SHP77 treated with DMSO at 0.1 percent for 48 hours (cell line): ENCODE measurements at regions not wholly inside any gene's neighbourhood (a gene's known extent, or its start where the extent isn't known, plus 50 kb on each side); places are given as distances from the start of the nearest gene placed in this dataset.

Experiments
- DNase-seq: peaks from one replicate; lab custom pipeline; 2025; lab: John Stamatoyannopoulos, UW

DNA sequence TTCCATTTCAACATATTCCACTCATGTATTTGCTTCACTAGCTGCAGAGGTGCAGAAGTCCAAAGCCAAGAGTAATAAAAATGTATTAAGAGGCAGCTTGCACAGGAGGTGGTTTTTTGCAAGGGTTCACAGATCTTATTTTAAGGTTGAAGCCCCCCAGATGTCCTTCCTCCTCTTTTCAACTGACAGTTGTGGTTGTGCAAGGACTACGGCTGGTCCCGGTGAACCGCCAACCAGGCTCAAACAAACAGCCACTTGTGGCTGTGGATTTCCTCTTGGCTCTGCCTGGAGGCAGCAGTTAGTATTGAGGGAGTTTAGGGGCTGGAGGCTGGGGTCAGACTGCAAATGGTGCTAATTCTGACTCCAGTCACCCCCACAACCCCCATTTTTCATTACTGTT is 240.7 kb upstream of the TBC1D5 start:
- DNase-seq: no peak

GRCh38 chr3:17982211-17982880 is 239.9 kb upstream of the TBC1D5 start:
- no peak for DNase-seq

GRCh38 chr3:17980863-17981262 is 238.4 kb upstream of the TBC1D5 start:
- no peak for DNase-seq

GRCh38 chr3:17979911-17980310 is 237.5 kb upstream of the TBC1D5 start:
- DNase-seq: no peak

GRCh38 chr3:17979252-17979651 is 236.8 kb upstream of the TBC1D5 start:
- DNase-seq: no peak

DNA sequence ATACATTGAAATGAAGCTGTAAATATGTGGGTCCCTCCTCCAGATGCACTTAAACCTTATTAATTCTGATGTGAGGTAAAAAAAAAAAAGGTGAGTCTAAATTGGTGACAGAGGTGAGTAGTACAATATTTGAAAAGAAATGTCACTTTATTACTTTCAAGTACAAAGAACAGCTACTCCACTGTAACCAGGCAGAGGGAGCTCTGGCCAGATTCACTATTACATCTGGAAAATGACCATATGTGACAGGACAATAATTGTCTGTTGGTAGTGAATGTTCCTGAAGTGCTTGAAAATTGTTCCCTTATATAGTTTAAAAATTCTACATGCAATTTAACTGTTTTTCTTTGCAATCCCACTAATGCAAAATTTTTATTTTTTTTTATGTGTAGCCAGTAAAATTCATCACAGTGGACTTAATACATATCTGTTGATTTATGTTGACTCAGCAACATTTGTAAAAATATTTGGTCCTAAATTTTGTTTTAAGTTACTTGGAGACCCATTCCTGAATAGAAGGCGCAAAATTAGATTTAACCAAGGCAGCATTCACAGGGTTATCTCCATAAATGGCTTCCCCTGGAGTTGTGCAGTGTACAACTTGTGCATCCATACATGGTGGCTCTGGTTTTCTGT is 231.9 kb upstream of the TBC1D5 start:
- no peak for DNase-seq

DNA sequence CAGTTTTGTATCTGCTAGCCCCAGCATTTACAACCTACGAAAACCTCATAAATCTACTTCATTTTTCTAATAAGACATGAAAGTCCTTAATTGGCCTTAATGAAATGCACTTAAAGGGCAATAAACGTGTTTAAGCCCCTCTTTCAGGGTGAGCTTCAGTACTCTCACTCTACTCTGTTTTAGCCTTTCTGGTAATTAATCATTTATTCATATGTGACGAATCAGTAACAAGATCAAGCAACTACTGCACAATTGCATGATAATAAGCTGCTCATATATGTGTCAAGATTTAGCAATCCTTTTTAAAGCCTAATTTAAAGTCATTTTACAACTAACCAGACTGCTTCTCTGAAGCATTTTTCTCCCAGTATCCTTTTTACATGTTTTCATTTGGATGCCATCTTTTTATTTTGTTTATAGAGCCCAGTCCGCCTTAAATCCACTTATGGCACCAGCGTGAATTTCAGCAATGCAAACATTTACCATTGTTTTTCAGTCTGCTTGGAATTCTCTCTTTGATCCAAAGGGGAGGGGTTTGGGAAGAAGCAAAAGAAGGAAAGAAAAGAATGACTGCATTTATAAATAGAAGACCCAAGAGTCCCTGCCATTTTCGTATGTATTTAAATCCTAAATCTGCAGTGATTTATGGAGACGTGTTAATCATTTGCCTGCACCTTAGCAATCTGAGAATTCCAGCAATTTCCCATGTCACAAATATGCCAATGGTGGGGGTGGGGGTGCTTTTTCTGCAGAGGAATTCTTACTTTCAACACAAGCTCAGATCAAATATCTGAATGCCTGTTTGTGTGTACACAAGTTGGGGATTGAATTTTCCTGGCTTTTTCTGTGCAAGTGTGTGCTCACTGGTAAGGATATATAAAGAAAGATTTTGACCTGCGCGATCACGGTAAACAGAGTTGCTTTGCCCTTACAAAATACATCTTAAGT is 230.8 kb upstream of the TBC1D5 start:
- no peak for DNase-seq

DNA sequence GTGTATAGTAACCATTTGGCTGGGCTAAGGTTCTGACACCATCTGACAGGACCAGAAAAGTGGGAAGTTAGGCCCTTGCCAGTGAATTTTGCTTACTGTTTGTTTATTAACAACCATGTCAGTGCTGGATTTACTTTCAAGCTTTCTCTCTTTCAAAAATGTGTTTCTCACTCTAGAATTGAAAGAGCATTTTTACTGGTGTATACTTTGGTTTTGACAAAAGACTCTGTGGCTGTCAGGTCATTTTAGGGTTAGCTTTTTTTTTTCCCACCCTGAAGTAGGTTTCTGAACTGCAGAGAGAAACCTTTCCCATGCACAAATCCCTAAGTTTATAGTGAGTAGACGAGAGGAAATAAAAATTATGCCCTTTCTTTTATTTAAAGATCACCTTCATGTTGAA is 230.0 kb upstream of the TBC1D5 start:
- no peak for DNase-seq

DNA sequence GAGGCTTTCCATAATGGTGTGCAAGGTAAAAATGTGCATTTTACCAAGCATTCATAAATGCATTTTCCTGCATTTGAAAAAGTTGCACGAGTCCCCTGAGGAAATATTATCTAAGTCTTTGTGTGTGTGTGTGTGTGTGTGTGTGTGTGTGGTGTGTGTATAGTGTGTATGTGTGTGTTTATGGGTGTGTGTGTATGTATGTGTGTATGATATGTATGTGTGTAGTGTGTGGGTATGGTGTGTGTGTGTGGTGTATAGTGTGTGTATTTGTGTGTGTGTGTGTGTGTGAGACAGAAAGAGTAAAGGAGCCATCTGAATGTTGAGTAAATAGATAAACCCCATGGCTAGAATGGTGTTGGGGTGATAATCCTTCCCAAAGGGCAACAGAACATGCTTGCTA is 229.6 kb upstream of the TBC1D5 start:
- DNase-seq: no peak

DNA sequence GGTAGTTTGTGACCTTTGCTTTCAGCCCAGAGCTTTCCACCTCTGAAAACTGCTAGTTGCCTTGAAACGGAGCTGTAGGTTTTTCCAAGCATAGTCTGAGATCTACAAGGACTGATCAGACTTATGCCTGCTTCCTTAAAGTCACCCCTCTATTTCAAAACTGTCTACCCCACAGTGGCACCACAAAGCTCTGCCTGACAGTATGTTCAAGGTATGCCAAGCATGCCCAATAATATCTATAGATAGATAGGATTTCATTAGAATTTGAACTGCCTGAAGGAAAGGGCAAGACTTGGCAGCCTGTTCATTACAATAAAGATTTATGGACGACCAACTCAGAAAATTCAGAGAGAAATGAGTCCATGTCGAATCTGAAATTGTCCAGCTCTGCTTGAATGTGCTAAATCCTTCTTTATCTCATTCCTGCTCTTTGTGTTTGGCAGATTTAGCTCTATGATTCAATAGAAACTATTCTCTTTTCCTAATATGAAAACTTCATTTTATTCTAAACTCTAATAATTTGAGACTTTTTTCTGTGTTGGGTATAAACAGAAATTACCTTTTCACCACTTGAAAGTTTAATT is 227.6 kb upstream of the TBC1D5 start:
- no peak for DNase-seq

DNA sequence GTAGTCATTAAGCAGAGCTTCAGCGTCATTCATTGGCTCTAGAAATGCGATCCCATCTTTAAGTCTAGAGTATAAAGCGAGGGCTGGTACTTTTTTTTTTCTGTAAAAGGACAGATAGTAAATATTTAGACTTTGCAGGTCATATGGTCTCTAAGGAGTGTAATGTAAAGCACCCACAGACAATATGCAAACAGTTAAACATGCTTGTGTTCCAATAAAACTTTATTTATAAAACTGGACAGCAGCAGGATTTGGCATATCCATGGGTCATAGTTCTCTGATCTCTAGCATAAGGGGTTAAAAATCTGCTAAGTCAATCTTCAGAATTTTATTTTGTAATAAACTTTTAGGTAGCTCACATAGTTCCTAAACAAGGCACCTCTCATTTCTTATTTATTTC is 226.8 kb upstream of the TBC1D5 start:
- no peak for DNase-seq

DNA sequence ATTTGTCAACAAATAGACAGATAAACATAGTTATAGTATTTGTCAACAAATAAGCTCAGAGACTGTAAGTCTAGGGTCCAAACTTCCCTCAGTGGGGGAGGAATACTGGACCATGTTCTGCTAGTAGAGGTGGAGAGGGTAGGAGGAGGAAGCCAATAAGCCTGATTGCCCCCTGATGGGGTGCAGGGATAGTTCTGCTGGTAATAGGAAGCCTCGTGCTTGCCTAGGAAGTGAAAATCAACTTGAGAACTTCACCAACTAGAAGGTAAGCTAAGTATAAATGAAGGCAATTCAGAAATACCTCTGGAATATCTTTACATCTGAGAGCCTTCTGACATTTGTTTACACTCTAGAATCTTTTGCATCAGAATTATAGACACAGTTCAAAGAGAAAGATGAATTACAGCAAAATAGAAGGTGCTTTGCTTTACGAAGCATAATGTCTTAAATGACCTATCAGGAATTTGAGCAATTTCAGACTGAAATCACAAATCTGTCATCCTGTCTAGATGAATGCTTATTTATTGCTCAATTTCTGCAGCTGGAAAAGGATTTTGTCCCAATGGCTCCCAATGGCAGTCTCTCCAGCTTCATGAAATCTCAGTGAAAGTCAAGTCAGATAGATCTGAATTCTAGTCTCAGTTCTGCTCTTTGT is 225.6 kb upstream of the TBC1D5 start:
- DNase-seq: no peak

- no peak for DNase-seq
Observed at GRCh38 chr3:17967111-17967510, 224.7 kb upstream of the TBC1D5 start.

GRCh38 chr3:17965331-17965730 is 222.9 kb upstream of the TBC1D5 start:
- DNase-seq: no peak

DNA sequence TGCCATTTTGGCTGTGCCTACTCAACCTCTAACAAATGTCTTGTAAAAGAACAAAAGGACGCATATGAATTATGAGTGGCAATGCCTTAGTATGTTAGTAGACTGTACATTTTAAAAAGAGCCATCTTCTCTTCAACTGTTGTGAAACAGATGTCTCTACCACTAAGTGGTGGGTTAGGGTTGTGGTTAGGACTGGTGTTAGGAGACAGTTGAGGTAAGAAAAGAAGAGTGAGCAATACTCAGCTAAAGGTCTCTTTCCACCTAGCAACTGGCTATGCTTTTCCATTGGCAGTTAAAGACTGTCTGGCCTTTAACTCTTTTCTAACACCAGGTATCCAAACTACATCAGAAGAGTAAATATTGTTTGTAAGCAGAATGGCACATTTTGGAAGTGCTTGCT is 221.7 kb upstream of the TBC1D5 start:
- DNase-seq: no peak

GRCh38 chr3:17955411-17955810 is 213.0 kb upstream of the TBC1D5 start:
- no peak for DNase-seq

DNA sequence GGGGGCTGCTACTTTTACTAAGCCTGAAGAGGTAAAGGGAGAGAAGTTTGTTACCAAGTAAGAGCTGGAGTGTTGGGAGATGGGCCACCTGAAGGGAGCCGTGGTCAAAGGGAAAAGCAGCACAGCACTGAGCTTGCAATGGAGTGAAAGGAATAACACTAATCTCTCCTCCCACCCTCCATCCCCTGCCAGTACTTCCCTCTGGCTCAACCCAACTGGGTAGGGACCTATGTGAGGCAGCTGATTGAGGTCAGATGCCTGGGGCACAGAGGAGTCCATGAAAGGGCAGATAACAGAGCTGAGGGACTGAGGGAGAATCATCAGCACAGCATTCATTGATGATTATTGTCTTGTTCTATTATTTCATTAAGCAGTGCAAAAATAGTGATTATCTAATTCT is 212.4 kb upstream of the TBC1D5 start:
- no peak for DNase-seq

DNA sequence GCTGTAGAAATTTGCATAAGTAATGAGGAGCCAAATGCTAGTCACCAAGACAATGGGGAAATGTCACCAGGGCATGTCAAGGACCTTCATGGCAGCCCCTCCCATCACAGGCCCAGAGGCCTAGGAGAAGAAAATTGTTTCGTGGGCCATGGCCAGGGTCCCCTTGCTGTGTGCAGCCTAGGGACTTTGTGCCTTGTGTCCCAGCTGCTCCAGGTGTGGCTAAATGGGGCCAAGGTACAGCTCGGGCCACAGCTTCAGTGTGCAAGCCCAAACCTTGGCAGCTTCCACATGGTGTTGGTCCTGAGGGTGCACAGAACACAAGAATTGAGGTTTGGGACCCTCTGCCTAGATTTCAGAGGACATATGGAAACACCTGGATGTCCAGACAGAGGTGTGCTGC is 208.8 kb upstream of the TBC1D5 start:
- DNase-seq: no peak

DNA sequence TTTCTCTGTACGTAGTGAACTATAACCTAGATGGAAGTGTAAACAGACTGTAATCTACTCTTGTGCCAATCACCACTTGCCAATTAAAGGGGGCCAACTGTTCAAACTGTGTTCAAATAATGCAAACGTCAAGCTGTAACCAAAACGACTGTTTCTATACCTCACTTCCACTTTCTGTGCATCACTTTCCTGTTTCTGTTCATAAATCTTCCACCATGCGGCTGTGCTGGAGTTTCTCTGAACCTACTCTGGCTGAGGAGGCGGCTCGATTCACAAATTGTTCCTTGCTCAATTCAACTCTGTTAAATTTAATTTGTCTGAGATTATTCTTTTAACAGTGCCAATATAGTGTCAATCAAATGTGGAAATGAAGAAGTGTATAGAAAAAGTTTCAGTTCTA is 206.7 kb upstream of the TBC1D5 start:
- DNase-seq: no peak

- no peak for DNase-seq
Observed at GRCh38 chr3:17947833-17948232, 205.4 kb upstream of the TBC1D5 start.

DNA sequence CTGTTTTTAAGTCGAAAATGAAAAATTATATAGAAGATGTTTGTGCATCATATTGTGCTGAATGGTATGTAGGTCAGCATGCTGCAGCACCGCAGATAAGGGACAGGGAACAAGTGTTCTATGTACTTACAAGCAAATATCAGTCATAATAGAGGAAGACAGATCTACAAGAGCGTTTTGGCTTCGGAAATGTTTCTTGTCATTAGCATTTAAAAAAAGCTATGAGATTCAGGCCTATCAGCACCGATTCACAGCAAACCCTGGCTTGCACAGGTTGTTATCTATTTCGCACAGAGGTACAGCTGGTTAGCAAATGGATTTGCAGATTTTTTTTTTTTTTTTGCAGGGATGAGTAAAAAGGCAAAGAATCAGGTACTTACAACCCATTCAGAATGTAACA is 204.2 kb upstream of the TBC1D5 start:
- no peak for DNase-seq

DNA sequence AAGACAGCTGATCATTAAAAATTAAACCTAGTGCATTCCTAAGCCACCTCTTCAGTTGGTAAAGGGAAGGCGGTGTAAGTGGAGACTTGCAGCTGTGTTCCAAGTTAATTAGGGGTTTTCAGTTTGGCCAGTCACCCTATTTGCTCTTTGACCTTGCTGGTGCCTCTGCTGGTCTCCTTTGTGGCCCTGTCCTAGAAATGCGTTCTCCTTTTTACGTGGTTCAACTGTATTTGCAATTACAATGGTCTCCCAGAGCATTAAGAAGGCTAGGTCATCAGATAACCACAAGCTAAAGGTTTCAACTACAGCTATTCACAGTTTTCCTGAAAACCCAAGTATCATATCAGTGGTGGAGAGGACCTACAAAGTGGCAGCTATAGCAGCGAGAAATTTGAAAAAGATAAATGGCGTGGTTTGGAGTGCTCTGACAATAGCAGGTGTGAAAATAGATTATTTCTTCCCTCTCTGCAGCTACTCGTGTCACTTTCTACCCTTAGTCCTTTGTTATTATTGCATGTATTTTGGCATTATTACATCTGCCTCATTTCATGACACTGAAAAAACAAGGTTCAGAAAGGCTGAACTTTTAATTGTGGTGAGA is 203.5 kb upstream of the TBC1D5 start:
- DNase-seq: no peak
